Fibroblast of the aortic adventitia (primary cell): ENCODE measurements at regions not wholly inside any gene's neighbourhood (a gene's known extent, or its start where the extent isn't known, plus 50 kb on each side); places are given as distances from the start of the nearest gene placed in this dataset.

Experiments used
- DNase-seq: peaks from one replicate; pipeline ENCODE4 v3.0.0-alpha.2; 2010; ENCODE audit warnings: low read depth
- H3K4me3 ChIP-seq: 2 replicates; pipeline ENCODE4 v1.5.1; 2011; ENCODE audit warnings: low read depth, mild to moderate bottlenecking, control low read depth, low read length, moderate library complexity
- CTCF ChIP-seq: IDR thresholded peaks from 2 replicates; pipeline ENCODE4 v1.5.1; 2011; ENCODE audit warnings: mild to moderate bottlenecking, low read length, control low read depth, inconsistent platforms; ENCODE audit not compliant: insufficient read depth

DNA sequence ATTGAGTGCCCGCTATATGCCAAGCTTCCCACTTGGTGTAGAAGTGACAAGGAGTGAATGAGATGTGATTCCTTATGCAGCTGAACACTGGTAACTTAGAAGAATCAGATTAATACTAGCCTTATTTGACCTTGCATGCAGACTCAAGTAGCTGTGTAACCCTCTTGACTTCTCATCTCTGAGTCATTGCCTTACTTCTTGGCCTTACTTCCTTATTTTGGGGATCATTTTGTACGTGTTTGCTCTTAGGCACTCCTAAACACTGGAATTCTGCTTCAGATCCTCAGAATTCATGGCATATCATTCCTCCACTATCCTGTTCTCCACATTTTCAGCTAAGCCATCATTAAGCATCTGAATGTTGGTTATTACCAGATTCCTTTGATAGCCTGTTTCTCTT is 948.9 kb upstream of the ARRDC3 start:
- no peak for TF ChIP-seq CTCF
- no peak overlapping the region for H3K4me3 ChIP-seq
- peak; percentile 20 for DNase-seq

DNA sequence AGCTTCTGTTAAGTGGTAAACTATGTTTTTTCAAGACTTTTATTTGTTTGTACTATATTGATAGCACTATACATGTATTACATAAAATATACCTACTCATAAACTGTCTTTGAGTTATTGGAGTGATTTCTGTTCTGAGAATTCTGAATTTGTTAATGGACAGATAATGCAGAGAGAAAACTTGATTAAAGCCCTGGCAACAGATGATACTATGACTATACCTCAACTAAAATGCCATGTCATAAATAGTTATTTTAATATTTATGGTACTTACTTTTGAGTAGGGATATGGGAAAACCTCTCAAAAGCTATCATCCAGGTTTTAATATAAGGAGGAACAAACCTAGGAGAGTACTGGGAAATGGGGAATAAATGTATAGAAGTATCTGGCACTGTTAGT is 947.2 kb upstream of the ARRDC3 start:
- no peak for TF ChIP-seq CTCF
- no peak overlapping the region for H3K4me3 ChIP-seq
- DNase-seq = no peak

DNA sequence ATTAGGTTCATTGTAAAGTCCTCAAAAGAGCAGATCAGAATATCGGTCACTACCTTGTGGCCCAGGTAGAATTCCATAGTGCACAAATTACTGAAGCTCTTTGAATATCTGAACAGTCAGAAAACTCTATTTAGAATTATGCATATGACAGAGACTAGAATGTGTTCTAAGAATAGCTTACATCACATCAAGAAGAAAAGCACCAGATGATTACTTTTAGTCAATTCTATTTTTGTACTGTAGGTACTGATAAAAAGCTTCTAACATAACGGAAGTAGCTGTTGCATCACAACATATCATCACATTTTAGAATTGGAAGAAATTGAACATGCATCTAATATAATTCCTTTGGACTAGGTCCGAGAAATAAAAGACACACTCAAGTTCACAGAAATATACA is 946.6 kb upstream of the ARRDC3 start:
- no peak overlapping the region for H3K4me3 ChIP-seq
- TF ChIP-seq CTCF = no peak
- DNase-seq = no peak

- no peak overlapping the region for H3K4me3 ChIP-seq
- DNase-seq = no peak
- no peak for TF ChIP-seq CTCF
Measured at GRCh38 chr5:92328584-92329259, 945.6 kb upstream of the ARRDC3 start.

GRCh38 chr5:92320446-92320845 is 937.3 kb upstream of the ARRDC3 start:
- no peak for DNase-seq
- H3K4me3 ChIP-seq = no peak overlapping the region
- TF ChIP-seq CTCF = no peak

- no peak for TF ChIP-seq CTCF
- no peak for DNase-seq
- no peak overlapping the region for H3K4me3 ChIP-seq
Measured at GRCh38 chr5:92313385-92313784, 930.3 kb upstream of the ARRDC3 start.

- TF ChIP-seq CTCF = no peak
- no peak overlapping the region for H3K4me3 ChIP-seq
- DNase-seq = peak; percentile 53
Measured at GRCh38 chr5:92309336-92309991, 926.3 kb upstream of the ARRDC3 start.
